HepG2 (cell line): ENCODE measurements at regions not wholly inside any gene's neighbourhood (a gene's known extent, or its start where the extent isn't known, plus 50 kb on each side); places are given as distances from the start of the nearest gene placed in this dataset.

Experiments
- ATAC-seq: fragments of 200-7000 bp; cut with Tn5 transposase; 3 replicates; pipeline ENCODE4 v1.9.1; 2020; ENCODE audit warnings: mild to moderate bottlenecking, moderate library complexity
- BruUV-seq: library from RNA; stranded (reverse); fragments of 400-500 nt; replicated peaks from 2 replicates; lab custom pipeline; 2021; lab: Mats Ljungman, UMichigan
- CTCF ChIA-PET: fragments of 300-600 bp; formaldehyde crosslinking; extraction: SDS; loops from one replicate; lab custom pipeline; 2021; ENCODE audit warnings: low total read pairs, inconsistent platforms, low intra/inter-chr PET ratio; lab: Yijun Ruan, JAX
- POLR2A ChIA-PET: fragments of 350-600 bp; sonication (Branson Sonifier 250); formaldehyde crosslinking; loops from one replicate; lab custom pipeline; 2020; ENCODE audit warnings: antibody characterized with exemption, inconsistent platforms; lab: Yijun Ruan, JAX
- DNase-seq: peaks from one replicate; pipeline ENCODE4 v3.0.0-alpha.2; 2015; ENCODE audit warnings: low spot score
- FAIRE-seq: peaks from 3 replicates; lab custom pipeline; 2011; peaks lifted over from hg19 to GRCh38; lab: Jason Lieb, UNC
- H2AFZ ChIP-seq: one replicate; pipeline ENCODE4 v1.6.1; 2011; ENCODE audit warnings: low read length, inconsistent platforms
- H3K27ac ChIP-seq: fragments of 300-600 bp; 3 replicates; pipeline ENCODE4 v1.8.0; 2011; ENCODE audit warnings: mixed run types, mild to moderate bottlenecking, mixed read lengths, low read length, inconsistent platforms; ENCODE audit not compliant: insufficient read depth; ENCODE audit errors: extremely low read length
- H3K27me3 ChIP-seq, 2 experiments: fragments of 200-600 bp in 1 of 2; 2 replicates in 1 of 2; 3 replicates in 1 of 2; pipeline versions ENCODE4 v1.6.0 to v1.8.0; 2011; ENCODE audit warnings: low read length in 2 of 2, mild to moderate bottlenecking in 2 of 2, moderate library complexity in 2 of 2, inconsistent platforms in 1 of 2; ENCODE audit not compliant: insufficient read depth in 2 of 2, control insufficient read depth in 1 of 2
- H3K36me3 ChIP-seq, 2 experiments: fragments of 200-600 bp in 1 of 2; replicated peaks in 1 of 2; 2 replicates in 1 of 2; 3 replicates in 1 of 2; pipeline versions ENCODE4 v1.5.1 to v1.8.0; 2011; ENCODE audit warnings: low read length in 2 of 2, inconsistent platforms in 1 of 2; ENCODE audit not compliant: insufficient read depth in 2 of 2, control insufficient read depth in 1 of 2
- H3K4me1 ChIP-seq: 2 replicates; pipeline ENCODE4 v1.5.1; 2012; ENCODE audit warnings: low read length, inconsistent platforms; ENCODE audit not compliant: insufficient read depth
- H3K4me2 ChIP-seq: 2 replicates; pipeline ENCODE4 v1.6.0; 2011; ENCODE audit warnings: low read depth, low read length, inconsistent platforms
- H3K4me3 ChIP-seq, 3 experiments: fragments of 200-600 bp in 1 of 3; sonication (generic), shearing (Covaris generic) in 1 of 3; replicated peaks in 1 of 3; 2 replicates each; pipeline ENCODE4 v1.5.1; 2011 to 2016; ENCODE audit warnings: low read length in 3 of 3, inconsistent platforms in 2 of 3, low read depth in 2 of 3, mild to moderate bottlenecking in 2 of 3, control low read depth in 1 of 3, mixed read lengths in 1 of 3; ENCODE audit not compliant: insufficient read depth in 1 of 3
- H3K79me2 ChIP-seq: one replicate; pipeline ENCODE4 v1.6.1; 2011; ENCODE audit warnings: low read length, inconsistent platforms; ENCODE audit not compliant: insufficient read depth
- H3K9ac ChIP-seq: 2 replicates; pipeline ENCODE4 v1.6.0; 2011; ENCODE audit warnings: mild to moderate bottlenecking, low read depth, low read length, inconsistent platforms; ENCODE audit not compliant: insufficient read depth
- H3K9me3 ChIP-seq: 2 replicates; pipeline ENCODE4 v1.5.1; 2012; ENCODE audit warnings: mild to moderate bottlenecking, low read length
- H4K20me1 ChIP-seq: 2 replicates; pipeline ENCODE4 v1.6.0; 2011; ENCODE audit warnings: inconsistent platforms, mild to moderate bottlenecking, low read length, moderate library complexity; ENCODE audit not compliant: insufficient read depth
- ATF7-NPFF ChIP-seq: sonication (generic); formaldehyde crosslinking; IDR thresholded peaks from 2 replicates; pipeline ENCODE4 v1.8.1; 2023; ENCODE audit warnings: mild to moderate bottlenecking, low read depth, missing genetic modification reagents, moderate library complexity
- IRF9 ChIP-seq: sonication (generic); formaldehyde crosslinking; IDR thresholded peaks from 2 replicates; pipeline ENCODE4 v1.8.0; 2022; ENCODE audit warnings: missing genetic modification reagents, mild to moderate bottlenecking, borderline replicate concordance
- JDP2 ChIP-seq: sonication (generic); formaldehyde crosslinking; IDR thresholded peaks from 2 replicates; pipeline ENCODE4 v1.8.1; 2022; ENCODE audit warnings: missing genetic modification reagents, borderline replicate concordance
- MXI1 ChIP-seq: IDR thresholded peaks from 3 replicates; pipeline ENCODE4 v1.6.1; 2012; ENCODE audit warnings: low read depth, low read length, inconsistent platforms, borderline replicate concordance
- NFATC3 ChIP-seq: sonication (generic); formaldehyde crosslinking; IDR thresholded peaks from 2 replicates; pipeline ENCODE4 v1.5.1; 2020; ENCODE audit warnings: mild to moderate bottlenecking, missing genetic modification reagents
- NRL ChIP-seq: sonication (generic); formaldehyde crosslinking; IDR thresholded peaks from 2 replicates; pipeline ENCODE4 v1.5.0; 2020; ENCODE audit warnings: missing genetic modification reagents, mild to moderate bottlenecking, moderate library complexity, borderline replicate concordance
- POGZ ChIP-seq: sonication (generic); formaldehyde crosslinking; IDR thresholded peaks from 2 replicates; pipeline ENCODE4 v1.4.0; 2020; ENCODE audit warnings: mild to moderate bottlenecking, missing genetic modification reagents
- RFX1 ChIP-seq: fragments of 450-650 bp; IDR thresholded peaks from 2 replicates; pipeline ENCODE4 v1.6.1; 2017
- RFX3 ChIP-seq: IDR thresholded peaks from 2 replicates; pipeline ENCODE4 v1.6.1; 2016; ENCODE audit warnings: missing biosample characterization, missing genetic modification reagents
- RNF2 ChIP-seq: fragments of 450-650 bp; conservative IDR thresholded peaks from 2 replicates; pipeline ENCODE4 v1.6.1; 2016; ENCODE audit warnings: low read depth
- SATB2 ChIP-seq: sonication (generic); formaldehyde crosslinking; IDR thresholded peaks from 2 replicates; pipeline ENCODE4 v1.5.0; 2020; ENCODE audit warnings: missing genetic modification reagents
- SMARCC2 ChIP-seq: fragments of 450-650 bp; IDR thresholded peaks from 2 replicates; pipeline ENCODE4 v1.6.1; 2017; ENCODE audit warnings: antibody characterized with exemption, mild to moderate bottlenecking
- ZNF136 ChIP-seq: sonication (generic); formaldehyde crosslinking; IDR thresholded peaks from 2 replicates; pipeline ENCODE4 v1.8.1; 2022; ENCODE audit warnings: low read depth, mild to moderate bottlenecking, moderate library complexity, missing genetic modification reagents
- ZNF17 ChIP-seq: sonication (generic); formaldehyde crosslinking; IDR thresholded peaks from 2 replicates; pipeline ENCODE4 v1.5.0; 2020; ENCODE audit warnings: mild to moderate bottlenecking, missing genetic modification reagents
- ZNF441 ChIP-seq: sonication (generic); formaldehyde crosslinking; IDR thresholded peaks from 2 replicates; pipeline ENCODE4 v1.7.0; 2021; ENCODE audit warnings: missing genetic modification reagents, borderline replicate concordance
- ZNF577 ChIP-seq: sonication (generic); formaldehyde crosslinking; IDR thresholded peaks from 2 replicates; pipeline ENCODE4 v1.4.0; 2020; ENCODE audit warnings: mild to moderate bottlenecking, low read depth, missing genetic modification reagents, borderline replicate concordance
- ZNF589 ChIP-seq: sonication (generic); formaldehyde crosslinking; conservative IDR thresholded peaks from 2 replicates; pipeline ENCODE4 v1.8.0; 2022; ENCODE audit warnings: mild to moderate bottlenecking, moderate library complexity, missing genetic modification reagents
- WGBS: methylation state at CpG from one replicate; pipeline ENCODE4 v1.1.6; 2017; ENCODE audit warnings: low lambda C conversion rate; 5-methylcytosine and 5-hydroxymethylcytosine counted together
- in situ Hi-C: cut with HindIII; loops from 2 replicates; pipeline ENCODE4 v1.10.0; 2017; ENCODE audit warnings: low pct_unique_long_range_greater_than_20kb; ENCODE audit not compliant: extremely low pct_ligation_motif_present
- intact Hi-C: fragments of 100-400 bp; cut with micrococcal nuclease; formaldehyde crosslinking; loops from one replicate; pipeline ENCODE4 v1.10.0; 2022; ENCODE audit not compliant: unreplicated experiment
- TF ChIP-seq, protein P1 (sequence below): sonication (generic); formaldehyde crosslinking; IDR thresholded peaks from 2 replicates; pipeline ENCODE4 v1.4.0; 2020; ENCODE audit warnings: missing genetic modification reagents

DNA sequence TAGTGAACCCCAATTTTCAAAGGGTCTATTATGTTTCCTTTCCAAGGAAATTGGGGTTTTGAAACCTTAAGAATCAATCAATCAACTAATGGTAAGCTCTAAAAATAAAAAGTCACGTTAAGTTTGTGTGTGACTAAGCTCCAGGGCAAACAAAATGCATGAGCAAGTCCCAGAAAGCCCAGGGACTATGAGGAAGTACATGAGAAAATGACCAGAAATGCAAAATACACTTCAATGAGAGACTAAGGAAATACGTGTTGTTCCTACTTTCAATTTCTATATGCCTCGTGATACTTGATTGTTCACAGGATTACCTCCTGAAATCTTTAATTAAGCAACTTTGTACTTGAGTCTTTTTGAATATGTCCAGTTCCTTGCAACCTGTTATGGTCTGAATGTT, 684.4 kb upstream of the SYT4 start:
- Histone ChIP-seq H3K27me3 (no peaks in the 10 kb centered on the region), H4K20me1 (no peaks in the 10 kb centered on the region), H3K4me1 (no peaks in the 10 kb centered on the region), H3K4me3 (no peak overlapping the region), H3K36me3 (no peaks in the 10 kb centered on the region), H3K9me3 (peaks cover 44% of the 10 kb centered on the region), H3K79me2 (no peaks in the 10 kb centered on the region), H3K4me2 (no peak overlapping the region), H3K9ac (no peak overlapping the region), H3K27ac (no peak overlapping the region), H2AFZ (no peak overlapping the region)
- 6% methylated on average over 3 of the region's 3 CpGs for WGBS
- ATAC-seq (no peak), FAIRE-seq (no peak), DNase-seq (no peak)
- intact Hi-C loops, result no loop called here
- CTCF ChIA-PET, result no interaction called here
- BruUV-seq, result no TSS peak
- TF ChIP-seq RFX3 (CRISPR knock-in tag), result no peak
- no peak for TF ChIP-seq ZNF136 (CRISPR knock-in tag)
- TF ChIP-seq POGZ (CRISPR knock-in tag), result no peak
- TF ChIP-seq RFX1, result no peak
- no peak for TF ChIP-seq ZNF589 (CRISPR knock-in tag)
- TF ChIP-seq ZNF441, result no peak
- TF ChIP-seq NRL (CRISPR knock-in tag), result no peak
- TF ChIP-seq, protein P1, sequence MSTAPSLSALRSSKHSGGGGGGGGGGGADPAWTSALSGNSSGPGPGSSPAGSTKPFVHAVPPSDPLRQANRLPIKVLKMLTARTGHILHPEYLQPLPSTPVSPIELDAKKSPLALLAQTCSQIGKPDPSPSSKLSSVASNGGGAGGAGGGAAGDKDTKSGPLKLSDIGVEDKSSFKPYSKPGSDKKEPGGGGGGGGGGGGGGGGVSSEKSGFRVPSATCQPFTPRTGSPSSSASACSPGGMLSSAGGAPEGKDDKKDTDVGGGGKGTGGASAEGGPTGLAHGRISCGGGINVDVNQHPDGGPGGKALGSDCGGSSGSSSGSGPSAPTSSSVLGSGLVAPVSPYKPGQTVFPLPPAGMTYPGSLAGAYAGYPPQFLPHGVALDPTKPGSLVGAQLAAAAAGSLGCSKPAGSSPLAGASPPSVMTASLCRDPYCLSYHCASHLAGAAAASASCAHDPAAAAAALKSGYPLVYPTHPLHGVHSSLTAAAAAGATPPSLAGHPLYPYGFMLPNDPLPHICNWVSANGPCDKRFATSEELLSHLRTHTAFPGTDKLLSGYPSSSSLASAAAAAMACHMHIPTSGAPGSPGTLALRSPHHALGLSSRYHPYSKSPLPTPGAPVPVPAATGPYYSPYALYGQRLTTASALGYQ (CRISPR knock-in tag), result no peak
- TF ChIP-seq IRF9 (CRISPR knock-in tag), result no peak
- no peak for TF ChIP-seq ATF7-NPFF (CRISPR knock-in tag)
- TF ChIP-seq SMARCC2, result no peak
- no peak for TF ChIP-seq ZNF577 (CRISPR knock-in tag)
- no peak for TF ChIP-seq NFATC3 (CRISPR knock-in tag)
- no peak for TF ChIP-seq ZNF17 (CRISPR knock-in tag)
- no peak for TF ChIP-seq RNF2
- no peak for TF ChIP-seq SATB2 (CRISPR knock-in tag)
- TF ChIP-seq JDP2, result no peak
- TF ChIP-seq MXI1, result no peak
- POLR2A ChIA-PET, result no interaction called here
- in situ Hi-C loops, result no loop called here
